GM20431 (cell line): ENCODE measurements at regions not wholly inside any gene's neighbourhood (a gene's known extent, or its start where the extent isn't known, plus 50 kb on each side); places are given as distances from the start of the nearest gene placed in this dataset.
"Not testable (repeated sequence)": the region's sequence is repeated elsewhere in the genome, so short reads cannot be mapped to it uniquely, and the experiment has no call there.

Source experiments
- in situ Hi-C: fragments of 300-500 bp; cut with MseI, MboI; formaldehyde crosslinking; loops from one replicate; pipeline ENCODE4 v1.15.0; 2020; ENCODE audit warnings: low sequenced_read_pairs; ENCODE audit not compliant: unreplicated experiment

GRCh38 chr1:58209575-58209974 lies 337.0 kb downstream of the OMA1 start:
- in situ Hi-C loops: no loop called here

DNA sequence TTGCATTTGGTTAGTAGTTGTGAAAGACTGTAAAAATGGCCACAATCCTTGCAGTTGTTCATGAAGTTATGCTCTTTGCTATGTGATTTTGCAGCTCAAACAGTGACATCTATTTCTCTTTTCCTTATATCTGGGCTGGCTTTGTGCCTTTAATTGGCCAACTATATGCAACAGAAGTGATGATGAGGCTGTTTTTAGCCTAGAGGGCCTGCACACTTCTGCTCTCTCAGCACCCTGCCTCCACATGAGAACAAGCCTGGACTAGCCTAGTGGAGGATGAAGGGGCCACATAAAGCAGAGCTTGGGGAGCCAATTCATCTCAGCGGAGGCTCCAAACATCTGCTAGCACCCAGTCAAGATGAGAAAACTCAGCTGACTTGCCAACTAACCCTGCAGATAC lies 339.8 kb downstream of the OMA1 start:
- in situ Hi-C loops: no loop called here

GRCh38 chr1:58204284-58204683 lies 342.2 kb downstream of the OMA1 start:
- in situ Hi-C loops: no loop called here

GRCh38 chr1:58201492-58202106 lies 344.9 kb downstream of the OMA1 start:
- in situ Hi-C loops: no loop called here

DNA sequence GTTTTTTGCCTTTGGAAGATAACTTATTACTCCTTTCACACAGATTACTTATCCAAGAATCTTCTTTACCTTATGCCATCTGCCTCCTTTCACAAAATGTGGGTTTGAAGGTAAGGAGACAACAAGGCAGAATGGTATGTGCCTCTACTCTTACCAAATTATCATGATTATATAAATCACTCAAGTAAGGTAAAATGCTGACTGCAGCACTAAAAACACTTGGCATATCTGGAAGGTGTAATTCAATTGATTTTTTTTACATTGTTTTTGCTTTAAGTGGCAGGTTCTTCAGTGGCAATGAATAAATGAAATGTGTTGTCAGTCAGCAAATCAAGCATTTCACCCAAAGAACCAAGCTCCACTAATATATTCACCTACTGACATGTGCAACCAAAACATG lies 346.1 kb downstream of the OMA1 start:
- in situ Hi-C loops: no loop called here

GRCh38 chr1:58197811-58198210 lies 348.7 kb downstream of the OMA1 start:
- in situ Hi-C loops: no loop called here

DNA sequence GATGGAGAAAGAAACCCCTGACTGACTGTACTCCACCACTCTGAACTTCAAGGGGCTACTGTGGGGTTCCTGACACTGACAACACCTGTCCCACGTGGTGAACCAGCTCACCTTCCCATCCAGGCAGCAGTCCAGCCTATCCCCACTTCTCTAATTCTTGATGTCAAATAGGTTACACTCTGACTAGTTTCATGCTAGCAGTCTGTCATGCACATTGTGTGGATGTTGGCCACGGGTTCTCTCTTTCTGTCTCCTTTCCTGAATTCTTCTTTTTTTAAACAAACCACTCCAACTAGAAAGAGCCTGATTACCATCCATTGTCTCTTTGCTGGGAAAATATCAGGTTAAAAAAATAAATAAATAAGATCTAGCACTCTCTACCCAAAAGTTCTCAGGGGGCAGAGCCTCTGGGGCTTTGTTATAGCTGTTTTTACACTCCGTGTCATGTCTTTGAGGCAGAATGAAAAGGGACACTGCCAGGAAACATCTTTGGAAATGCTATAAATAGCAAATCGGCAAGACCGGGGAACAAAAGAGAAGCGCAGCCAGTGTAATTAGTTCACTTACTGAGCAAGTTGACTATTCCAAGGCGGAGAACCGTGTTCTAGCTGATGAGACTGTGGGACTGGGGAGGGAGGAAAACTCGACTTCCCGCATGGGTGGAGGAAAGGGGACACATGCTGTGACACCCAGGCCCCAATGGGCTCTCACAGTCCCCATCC lies 356.1 kb downstream of the OMA1 start:
- in situ Hi-C loops: no loop called here

GRCh38 chr1:58189453-58189852 lies 357.1 kb downstream of the OMA1 start:
- in situ Hi-C loops: no loop called here

DNA sequence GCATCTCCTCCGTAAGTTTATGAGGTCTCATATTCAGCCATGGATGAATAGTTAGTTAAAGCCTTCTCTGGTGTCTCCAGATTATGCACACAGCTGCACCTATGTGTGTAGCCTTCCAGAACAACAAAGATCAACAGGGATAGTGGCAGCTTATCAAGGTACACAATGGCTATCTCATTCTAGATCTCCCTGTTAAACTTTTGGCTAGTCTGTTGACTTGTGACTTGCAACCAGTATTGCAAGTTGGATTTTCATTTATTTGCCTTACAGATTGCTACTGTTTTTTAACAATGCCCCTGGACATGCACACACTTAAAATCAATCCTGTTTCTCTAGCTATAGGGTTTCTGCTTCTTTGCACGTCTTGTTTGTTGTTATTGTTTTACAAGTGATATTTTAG lies 363.2 kb downstream of the OMA1 start:
- in situ Hi-C loops: no loop called here

DNA sequence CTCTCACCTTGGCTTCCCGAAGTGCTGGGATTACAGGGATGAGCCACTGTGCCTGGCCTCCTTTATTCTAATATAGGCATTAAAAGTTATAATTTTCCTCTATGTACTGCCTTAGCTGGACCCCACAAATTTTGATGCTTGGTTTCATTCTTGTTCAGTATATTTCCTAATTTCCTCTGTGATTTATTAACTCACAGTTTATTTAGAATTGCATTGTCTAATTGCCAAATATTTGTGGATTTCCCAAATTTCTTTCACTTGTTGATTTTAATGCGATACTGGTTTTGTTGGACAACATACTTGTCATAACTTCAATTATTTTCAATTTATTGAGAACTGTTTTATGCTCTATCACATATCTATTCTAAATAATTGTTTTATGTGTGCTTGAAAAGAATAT lies 366.0 kb downstream of the OMA1 start:
- in situ Hi-C loops: no loop called here

- in situ Hi-C loops: not testable (repeated sequence)
Observed at GRCh38 chr1:58169160-58169559, 377.4 kb downstream of the OMA1 start.

DNA sequence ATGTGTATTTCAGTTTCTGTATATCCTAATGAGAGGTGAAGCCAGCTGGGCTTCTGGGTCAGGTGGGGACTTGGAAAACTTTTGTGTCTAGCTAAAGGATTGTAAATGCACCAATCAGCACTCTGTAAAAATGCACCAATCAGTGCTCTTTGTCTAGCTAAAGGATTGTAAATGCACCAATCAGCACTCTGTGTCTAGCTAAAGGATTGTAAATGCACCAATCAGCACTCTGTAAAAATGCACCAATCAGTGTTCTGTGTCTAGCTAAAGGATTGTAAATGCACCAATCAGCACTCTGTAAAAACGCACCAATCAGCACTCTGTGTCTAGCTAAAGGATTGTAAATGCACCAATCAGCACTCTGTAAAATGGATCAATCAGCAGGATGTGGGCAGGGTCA lies 379.4 kb downstream of the OMA1 start:
- in situ Hi-C loops: not testable (repeated sequence)

DNA sequence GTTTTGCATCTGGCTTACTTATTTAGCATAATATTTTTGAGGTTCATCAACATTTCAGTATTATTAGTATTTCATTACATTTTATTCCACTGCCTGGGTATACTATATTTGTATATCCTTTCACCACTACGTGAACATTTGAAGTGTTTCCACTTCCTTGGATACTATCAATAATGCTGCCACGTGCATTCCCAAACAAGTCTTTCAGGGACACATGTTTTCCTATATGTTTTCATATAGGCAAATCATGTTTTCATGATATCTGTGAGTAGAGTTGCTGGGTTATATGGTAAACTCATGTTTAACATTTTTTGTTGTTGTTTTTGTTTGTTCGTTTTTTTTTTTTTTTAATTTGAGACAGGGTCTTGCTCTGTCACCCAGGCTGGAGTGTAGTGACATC lies 380.1 kb downstream of the OMA1 start:
- in situ Hi-C loops: no loop called here

- in situ Hi-C loops: no loop called here
Observed at GRCh38 chr1:58165073-58165472, 381.5 kb downstream of the OMA1 start.

DNA sequence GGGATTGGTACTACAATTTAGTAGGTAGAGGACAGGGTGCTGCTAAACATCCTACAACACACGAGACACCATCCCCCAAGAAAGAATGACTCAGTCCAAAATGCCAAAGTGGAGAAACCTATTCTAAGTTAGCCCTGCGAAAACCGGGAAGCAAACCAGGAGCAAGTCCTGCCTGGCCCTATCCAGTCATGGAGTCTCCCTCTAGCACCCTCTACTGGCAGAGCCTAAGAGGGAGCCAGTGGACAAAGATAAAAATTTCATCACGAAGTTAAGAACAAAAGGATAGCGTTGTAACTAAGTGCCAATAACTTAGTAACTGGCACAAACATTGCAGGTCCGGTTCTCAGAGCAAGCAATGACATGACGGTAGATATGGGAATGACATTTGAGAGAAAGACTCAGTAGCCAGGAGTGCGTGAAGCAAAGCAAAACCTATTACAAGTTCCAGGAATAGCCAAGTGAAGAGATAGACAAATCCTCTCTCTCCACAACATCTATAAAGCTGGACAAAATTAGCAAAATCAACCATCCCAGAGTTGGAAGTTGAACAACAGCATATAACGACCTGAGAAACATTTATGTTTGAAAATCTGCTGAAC lies 383.5 kb downstream of the OMA1 start:
- in situ Hi-C loops: no loop called here

- in situ Hi-C loops: no loop called here
Observed at GRCh38 chr1:58159434-58159830, 387.1 kb downstream of the OMA1 start.

- in situ Hi-C loops: no loop called here
Observed at GRCh38 chr1:58158506-58159433, 387.8 kb downstream of the OMA1 start.

DNA sequence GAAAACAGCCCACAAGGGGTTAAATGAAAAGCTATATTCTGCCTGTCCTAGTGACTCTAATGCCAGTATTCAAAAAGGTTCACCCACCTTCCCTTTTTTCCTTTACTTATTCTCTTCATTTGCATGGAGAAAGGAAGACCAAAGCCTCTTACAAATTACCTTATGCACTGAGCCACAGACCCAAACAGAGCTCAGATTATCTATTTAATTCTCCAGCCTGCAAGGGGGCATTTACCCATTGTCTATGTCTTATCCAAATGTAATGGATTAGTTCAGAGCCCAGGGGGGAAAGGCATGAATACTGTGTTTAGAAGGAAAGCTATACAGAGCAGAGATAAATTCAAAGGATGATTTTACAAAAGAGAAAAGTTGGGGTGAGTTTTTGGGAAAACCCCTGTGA lies 388.5 kb downstream of the OMA1 start:
- in situ Hi-C loops: no loop called here

GRCh38 chr1:58157256-58157655 lies 389.3 kb downstream of the OMA1 start:
- in situ Hi-C loops: no loop called here

DNA sequence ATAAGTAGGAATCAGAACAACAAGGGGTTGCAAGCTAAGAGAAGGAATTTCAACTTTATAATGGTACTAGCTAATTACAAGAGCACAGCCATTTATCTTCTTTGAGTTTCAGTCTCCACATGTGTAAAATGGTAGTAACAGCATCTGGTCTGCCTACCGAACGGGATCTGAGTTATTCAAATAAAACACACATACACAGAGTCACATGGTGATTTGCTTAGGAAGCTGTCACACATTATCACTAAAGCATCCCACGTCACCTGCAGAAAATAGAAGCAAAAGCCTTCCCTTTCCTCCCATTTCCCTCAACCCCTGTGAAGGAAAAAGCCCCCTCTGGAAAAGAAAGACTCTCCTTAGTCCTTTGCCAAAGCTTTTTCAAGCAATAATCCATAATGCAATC lies 389.7 kb downstream of the OMA1 start:
- in situ Hi-C loops: no loop called here

- in situ Hi-C loops: no loop called here
Observed at GRCh38 chr1:58156124-58156468, 390.4 kb downstream of the OMA1 start.
